DMS 273 treated with DMSO at 0.1 percent for 48 hours (cell line): ENCODE measurements at regions not wholly inside any gene's neighbourhood (a gene's known extent, or its start where the extent isn't known, plus 50 kb on each side); places are given as distances from the start of the nearest gene placed in this dataset.
"Not testable (repeated sequence)": the region's sequence is repeated elsewhere in the genome, so short reads cannot be mapped to it uniquely, and the experiment has no call there.

ENCODE experiments used
- DNase-seq: peaks from one replicate; lab custom pipeline; 2025; lab: John Stamatoyannopoulos, UW

GRCh38 chr6:157727629-157728182 lies 95.3 kb upstream of the SNX9 start:
- DNase-seq, result no peak

GRCh38 chr6:157728183-157728881 lies 94.7 kb upstream of the SNX9 start:
- no peak for DNase-seq

GRCh38 chr6:157731221-157731620 lies 91.8 kb upstream of the SNX9 start:
- DNase-seq, result no peak

- no peak for DNase-seq
These were observed 91.0 kb upstream of the SNX9 start for GRCh38 chr6:157732007-157732406.

- no peak for DNase-seq
These were observed 90.5 kb upstream of the SNX9 start for GRCh38 chr6:157732416-157733161.

GRCh38 chr6:157736555-157736954 lies 86.5 kb upstream of the SNX9 start:
- not testable (repeated sequence) for DNase-seq

GRCh38 chr6:157741321-157741947 lies 81.6 kb upstream of the SNX9 start:
- no peak for DNase-seq

- DNase-seq, result no peak
These were observed 81.0 kb upstream of the SNX9 start for GRCh38 chr6:157741948-157742556.

GRCh38 chr6:157744102-157744601 lies 78.9 kb upstream of the SNX9 start:
- no peak for DNase-seq

GRCh38 chr6:157746897-157747296 lies 76.1 kb upstream of the SNX9 start:
- no peak for DNase-seq

- DNase-seq, result no peak
These were observed 75.7 kb upstream of the SNX9 start for GRCh38 chr6:157747370-157747769.

GRCh38 chr6:157748839-157749571 lies 74.0 kb upstream of the SNX9 start:
- DNase-seq, result no peak

GRCh38 chr6:157750973-157751372 lies 72.1 kb upstream of the SNX9 start:
- not testable (repeated sequence) for DNase-seq

- no peak for DNase-seq
These were observed 71.4 kb upstream of the SNX9 start for GRCh38 chr6:157751547-157752200.

GRCh38 chr6:157752879-157753278 lies 70.2 kb upstream of the SNX9 start:
- DNase-seq, result not testable (repeated sequence)

GRCh38 chr6:157753291-157753690 lies 69.8 kb upstream of the SNX9 start:
- no peak for DNase-seq

- DNase-seq, result not testable (repeated sequence)
These were observed 69.2 kb upstream of the SNX9 start for GRCh38 chr6:157753801-157754200.

GRCh38 chr6:157754351-157754750 lies 68.7 kb upstream of the SNX9 start:
- DNase-seq, result no peak

GRCh38 chr6:157755032-157755745 lies 67.9 kb upstream of the SNX9 start:
- DNase-seq, result no peak

GRCh38 chr6:157755746-157756411 lies 67.2 kb upstream of the SNX9 start:
- no peak for DNase-seq
